Liver (tissue), 3 donors: ENCODE measurements at regions not wholly inside any gene's neighbourhood (a gene's known extent, or its start where the extent isn't known, plus 50 kb on each side); places are given as distances from the start of the nearest gene placed in this dataset.

Experiments used
- GABPA ChIP-seq, 2 donors: IDR thresholded peaks in 1 of 2; conservative IDR thresholded peaks in 1 of 2; 2 replicates each; pipeline ENCODE4 v1.6.1; 2016; ENCODE audit warnings: antibody characterized with exemption in 2 of 2, mild to moderate bottlenecking in 1 of 2, moderate library complexity in 1 of 2
- JUND ChIP-seq, 2 donors: IDR thresholded peaks; 2 replicates each; pipeline ENCODE4 v1.6.1; 2016; ENCODE audit warnings: antibody characterized with exemption in 2 of 2
- RAD21 ChIP-seq, 2 donors: IDR thresholded peaks; 2 replicates each; pipeline ENCODE4 v1.6.1; 2016; ENCODE audit warnings: antibody characterized with exemption in 2 of 2, mild to moderate bottlenecking in 2 of 2
- RXRA ChIP-seq, 2 donors: IDR thresholded peaks; 2 replicates each; pipeline ENCODE4 v1.6.1; 2017 to 2018; ENCODE audit warnings: antibody characterized with exemption in 2 of 2, mild to moderate bottlenecking in 1 of 2
- SP1 ChIP-seq: IDR thresholded peaks from 2 replicates; pipeline ENCODE4 v1.6.1; 2018; ENCODE audit warnings: antibody characterized with exemption, mild to moderate bottlenecking
- TAF1 ChIP-seq: conservative IDR thresholded peaks from 2 replicates; pipeline ENCODE4 v1.6.1; 2016; ENCODE audit warnings: antibody characterized with exemption, mild to moderate bottlenecking
- YY1 ChIP-seq: IDR thresholded peaks from 2 replicates; pipeline ENCODE4 v1.6.1; 2016; ENCODE audit warnings: antibody characterized with exemption, mild to moderate bottlenecking
- TF ChIP-seq, protein P1 (sequence below): fragments of 150-350 bp; IDR thresholded peaks from 2 replicates; pipeline ENCODE4 v1.5.1; 2017; ENCODE audit warnings: improper control_type of control experiment, low read depth, low read length; ENCODE audit not compliant: missing input control
- TF ChIP-seq, protein P2 (sequence below): IDR thresholded peaks from 2 replicates; pipeline ENCODE4 v1.6.1; 2016; ENCODE audit warnings: antibody characterized with exemption, mild to moderate bottlenecking
- TF ChIP-seq, protein P3 (sequence below): IDR thresholded peaks from 2 replicates; pipeline ENCODE4 v1.6.1; 2016; ENCODE audit warnings: antibody characterized with exemption
- TF ChIP-seq, protein P4 (sequence below): IDR thresholded peaks from 2 replicates; pipeline ENCODE4 v1.6.1; 2016; ENCODE audit warnings: antibody characterized with exemption
- donor health status: healthy.
- donor health status: healthy.

DNA sequence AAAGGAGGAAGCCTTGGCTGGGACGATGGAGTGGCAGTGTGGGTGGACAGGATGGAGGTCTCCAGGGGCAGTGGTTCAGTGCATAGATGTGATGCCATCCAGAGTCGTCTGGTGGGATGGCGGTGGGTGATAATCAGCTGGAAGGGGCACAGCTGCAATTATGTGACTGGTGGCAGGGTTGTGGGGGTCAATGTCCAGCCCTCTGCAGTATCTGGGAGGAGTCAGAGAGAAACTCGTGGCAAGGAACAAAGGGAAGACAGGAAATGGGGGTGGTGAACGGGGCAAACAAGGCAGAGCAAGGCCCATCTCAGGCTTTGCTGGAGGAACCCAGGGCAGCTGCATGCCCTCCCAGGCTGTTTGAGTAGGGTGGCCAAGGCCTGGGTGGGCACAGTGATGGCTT is 118.3 kb upstream of the USP24 start:
- TF ChIP-seq JUND (IDR thresholded peaks at IDR 0.05) (no peak), SP1 (no peak), TAF1 (no peak), YY1 (no peak), GABPA (IDR thresholded peaks at IDR 0.05 in 1 of 2, conservative IDR thresholded peaks at IDR 0.05 in 1 of 2) (no peak), RAD21 (IDR thresholded peaks at IDR 0.05) (no peak), RXRA (IDR thresholded peaks at IDR 0.05) (no peak)
- TF ChIP-seq, protein P1, sequence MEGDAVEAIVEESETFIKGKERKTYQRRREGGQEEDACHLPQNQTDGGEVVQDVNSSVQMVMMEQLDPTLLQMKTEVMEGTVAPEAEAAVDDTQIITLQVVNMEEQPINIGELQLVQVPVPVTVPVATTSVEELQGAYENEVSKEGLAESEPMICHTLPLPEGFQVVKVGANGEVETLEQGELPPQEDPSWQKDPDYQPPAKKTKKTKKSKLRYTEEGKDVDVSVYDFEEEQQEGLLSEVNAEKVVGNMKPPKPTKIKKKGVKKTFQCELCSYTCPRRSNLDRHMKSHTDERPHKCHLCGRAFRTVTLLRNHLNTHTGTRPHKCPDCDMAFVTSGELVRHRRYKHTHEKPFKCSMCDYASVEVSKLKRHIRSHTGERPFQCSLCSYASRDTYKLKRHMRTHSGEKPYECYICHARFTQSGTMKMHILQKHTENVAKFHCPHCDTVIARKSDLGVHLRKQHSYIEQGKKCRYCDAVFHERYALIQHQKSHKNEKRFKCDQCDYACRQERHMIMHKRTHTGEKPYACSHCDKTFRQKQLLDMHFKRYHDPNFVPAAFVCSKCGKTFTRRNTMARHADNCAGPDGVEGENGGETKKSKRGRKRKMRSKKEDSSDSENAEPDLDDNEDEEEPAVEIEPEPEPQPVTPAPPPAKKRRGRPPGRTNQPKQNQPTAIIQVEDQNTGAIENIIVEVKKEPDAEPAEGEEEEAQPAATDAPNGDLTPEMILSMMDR: no peak
- TF ChIP-seq, protein P2, sequence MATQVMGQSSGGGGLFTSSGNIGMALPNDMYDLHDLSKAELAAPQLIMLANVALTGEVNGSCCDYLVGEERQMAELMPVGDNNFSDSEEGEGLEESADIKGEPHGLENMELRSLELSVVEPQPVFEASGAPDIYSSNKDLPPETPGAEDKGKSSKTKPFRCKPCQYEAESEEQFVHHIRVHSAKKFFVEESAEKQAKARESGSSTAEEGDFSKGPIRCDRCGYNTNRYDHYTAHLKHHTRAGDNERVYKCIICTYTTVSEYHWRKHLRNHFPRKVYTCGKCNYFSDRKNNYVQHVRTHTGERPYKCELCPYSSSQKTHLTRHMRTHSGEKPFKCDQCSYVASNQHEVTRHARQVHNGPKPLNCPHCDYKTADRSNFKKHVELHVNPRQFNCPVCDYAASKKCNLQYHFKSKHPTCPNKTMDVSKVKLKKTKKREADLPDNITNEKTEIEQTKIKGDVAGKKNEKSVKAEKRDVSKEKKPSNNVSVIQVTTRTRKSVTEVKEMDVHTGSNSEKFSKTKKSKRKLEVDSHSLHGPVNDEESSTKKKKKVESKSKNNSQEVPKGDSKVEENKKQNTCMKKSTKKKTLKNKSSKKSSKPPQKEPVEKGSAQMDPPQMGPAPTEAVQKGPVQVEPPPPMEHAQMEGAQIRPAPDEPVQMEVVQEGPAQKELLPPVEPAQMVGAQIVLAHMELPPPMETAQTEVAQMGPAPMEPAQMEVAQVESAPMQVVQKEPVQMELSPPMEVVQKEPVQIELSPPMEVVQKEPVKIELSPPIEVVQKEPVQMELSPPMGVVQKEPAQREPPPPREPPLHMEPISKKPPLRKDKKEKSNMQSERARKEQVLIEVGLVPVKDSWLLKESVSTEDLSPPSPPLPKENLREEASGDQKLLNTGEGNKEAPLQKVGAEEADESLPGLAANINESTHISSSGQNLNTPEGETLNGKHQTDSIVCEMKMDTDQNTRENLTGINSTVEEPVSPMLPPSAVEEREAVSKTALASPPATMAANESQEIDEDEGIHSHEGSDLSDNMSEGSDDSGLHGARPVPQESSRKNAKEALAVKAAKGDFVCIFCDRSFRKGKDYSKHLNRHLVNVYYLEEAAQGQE: no peak
- TF ChIP-seq, protein P3, sequence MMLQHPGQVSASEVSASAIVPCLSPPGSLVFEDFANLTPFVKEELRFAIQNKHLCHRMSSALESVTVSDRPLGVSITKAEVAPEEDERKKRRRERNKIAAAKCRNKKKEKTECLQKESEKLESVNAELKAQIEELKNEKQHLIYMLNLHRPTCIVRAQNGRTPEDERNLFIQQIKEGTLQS: no peak
- TF ChIP-seq, protein P4, sequence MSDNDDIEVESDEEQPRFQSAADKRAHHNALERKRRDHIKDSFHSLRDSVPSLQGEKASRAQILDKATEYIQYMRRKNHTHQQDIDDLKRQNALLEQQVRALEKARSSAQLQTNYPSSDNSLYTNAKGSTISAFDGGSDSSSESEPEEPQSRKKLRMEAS: no peak
